ENCODE measurements at regions not wholly inside any gene's neighbourhood (a gene's known extent, or its start where the extent isn't known, plus 50 kb on each side); places are given as distances from the start of the nearest gene placed in this dataset.
"Not testable (repeated sequence)": the region's sequence is repeated elsewhere in the genome, so short reads cannot be mapped to it uniquely, and the experiment has no call there.

DNA sequence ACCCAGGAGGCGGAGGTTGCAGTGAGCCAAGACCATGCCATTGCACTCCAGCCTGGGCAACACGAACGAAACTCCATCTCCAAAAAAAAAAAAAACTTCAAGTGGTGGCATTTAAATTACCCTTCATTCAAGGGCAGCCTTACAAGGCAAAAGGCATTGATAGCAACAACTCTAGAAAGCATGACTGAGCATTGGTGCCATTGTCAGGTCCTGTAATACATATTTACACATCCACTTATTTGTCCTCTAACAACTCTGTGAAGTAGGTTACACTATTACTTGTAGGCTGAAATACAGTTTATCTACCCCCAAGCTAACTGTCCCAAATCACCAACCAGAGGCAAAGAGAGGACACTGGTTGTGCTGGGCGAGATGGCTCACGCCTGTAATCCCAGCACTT is 52.7 kb upstream of the LARP1 start:
- TF ChIP-seq, protein P1, sequence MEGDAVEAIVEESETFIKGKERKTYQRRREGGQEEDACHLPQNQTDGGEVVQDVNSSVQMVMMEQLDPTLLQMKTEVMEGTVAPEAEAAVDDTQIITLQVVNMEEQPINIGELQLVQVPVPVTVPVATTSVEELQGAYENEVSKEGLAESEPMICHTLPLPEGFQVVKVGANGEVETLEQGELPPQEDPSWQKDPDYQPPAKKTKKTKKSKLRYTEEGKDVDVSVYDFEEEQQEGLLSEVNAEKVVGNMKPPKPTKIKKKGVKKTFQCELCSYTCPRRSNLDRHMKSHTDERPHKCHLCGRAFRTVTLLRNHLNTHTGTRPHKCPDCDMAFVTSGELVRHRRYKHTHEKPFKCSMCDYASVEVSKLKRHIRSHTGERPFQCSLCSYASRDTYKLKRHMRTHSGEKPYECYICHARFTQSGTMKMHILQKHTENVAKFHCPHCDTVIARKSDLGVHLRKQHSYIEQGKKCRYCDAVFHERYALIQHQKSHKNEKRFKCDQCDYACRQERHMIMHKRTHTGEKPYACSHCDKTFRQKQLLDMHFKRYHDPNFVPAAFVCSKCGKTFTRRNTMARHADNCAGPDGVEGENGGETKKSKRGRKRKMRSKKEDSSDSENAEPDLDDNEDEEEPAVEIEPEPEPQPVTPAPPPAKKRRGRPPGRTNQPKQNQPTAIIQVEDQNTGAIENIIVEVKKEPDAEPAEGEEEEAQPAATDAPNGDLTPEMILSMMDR (conservative IDR thresholded peaks at IDR 0.05; ENCODE audit: low read length): no peak
- H3K4me3 ChIP-seq (ENCODE audit: low read length): no peak overlapping the region
- DNase-seq (ENCODE audit: low read depth): no peak

DNA sequence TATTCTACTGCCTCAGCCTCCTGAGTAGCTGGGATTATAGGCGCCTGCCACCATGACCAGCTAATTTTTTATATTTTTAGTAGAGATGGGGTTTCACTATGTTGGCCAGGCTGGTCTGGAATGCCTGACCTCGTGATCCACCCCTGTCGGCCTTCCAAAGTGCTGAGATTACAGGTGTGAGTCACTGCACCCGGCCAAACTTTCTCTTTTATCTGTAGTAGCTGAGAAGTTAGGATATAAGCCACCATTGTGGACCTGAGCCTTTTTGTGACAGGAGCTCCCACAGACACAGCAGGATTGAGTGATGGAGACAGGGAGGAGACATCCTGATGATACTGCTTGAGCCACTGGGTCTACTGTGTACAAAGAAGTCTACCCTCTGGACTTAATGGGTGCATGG is 53.5 kb upstream of the LARP1 start:
- not testable (repeated sequence) for DNase-seq (ENCODE audit: low read depth); H3K4me3 ChIP-seq (ENCODE audit: low read length)

DNA sequence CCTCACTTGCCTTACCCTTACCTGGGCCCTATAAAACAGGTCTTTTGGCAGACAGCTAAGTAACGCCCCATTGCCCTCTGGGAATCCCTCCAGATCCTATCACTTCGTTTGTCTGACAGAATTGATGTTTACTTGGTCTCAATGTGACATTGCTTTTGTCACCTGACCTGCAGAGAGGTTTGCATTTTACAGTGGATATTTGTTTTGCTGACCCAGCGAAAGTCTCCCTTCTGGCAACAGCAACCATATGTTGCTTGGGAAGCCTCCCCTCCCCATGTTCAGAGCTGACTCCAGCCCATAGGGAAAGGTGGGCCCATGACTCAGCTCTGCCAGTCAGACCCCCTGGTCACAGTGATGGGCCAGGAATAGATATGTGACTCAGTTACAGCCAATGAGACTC is 54.0 kb upstream of the LARP1 start:
- DNase-seq (ENCODE audit: low read depth): no peak
- TF ChIP-seq, protein P1 (conservative IDR thresholded peaks at IDR 0.05; ENCODE audit: low read length): no peak
- H3K4me3 ChIP-seq (ENCODE audit: low read length): no peak overlapping the region

- not testable (repeated sequence) for DNase-seq (ENCODE audit: low read depth); H3K4me3 ChIP-seq (ENCODE audit: low read length)
These were observed 54.8 kb upstream of the LARP1 start for GRCh38 chr5:154700289-154700928.

- TF ChIP-seq, protein P1 (conservative IDR thresholded peaks at IDR 0.05; ENCODE audit: low read length): no peak
- H3K4me3 ChIP-seq (ENCODE audit: low read length): no peak overlapping the region
These were observed 56.4 kb upstream of the LARP1 start for GRCh38 chr5:154698763-154699162.

DNA sequence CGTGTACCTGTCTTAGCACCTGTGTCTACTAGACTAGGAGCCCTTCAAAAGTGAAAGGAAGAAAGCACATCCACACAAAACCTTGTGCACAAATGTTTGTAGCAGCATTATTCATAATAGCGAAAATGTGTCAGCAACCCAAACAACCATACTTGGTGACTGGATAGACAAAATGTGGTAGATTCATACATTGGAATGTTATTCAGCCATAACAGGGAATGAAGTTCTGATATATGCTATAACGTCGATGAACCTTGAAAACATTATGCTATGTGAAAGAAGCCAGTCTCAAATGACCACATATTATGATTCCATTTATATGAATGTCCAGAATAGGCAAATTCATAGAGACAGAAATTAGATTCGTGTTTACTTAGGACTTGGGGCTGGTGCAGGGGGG is 57.8 kb upstream of the LARP1 start:
- TF ChIP-seq, protein P1 (conservative IDR thresholded peaks at IDR 0.05; ENCODE audit: low read length): no peak
- no peak overlapping the region for H3K4me3 ChIP-seq (ENCODE audit: low read length)
- DNase-seq (ENCODE audit: low read depth): peak; percentile 12

More at GRCh38 chr5:154698763-154699162, 56.4 kb upstream of the LARP1 start:
- DNase-seq (ENCODE audit: low read depth): no peak

GRCh38 chr5:154696891-154697290 is 58.3 kb upstream of the LARP1 start:
- no peak overlapping the region for H3K4me3 ChIP-seq (ENCODE audit: low read length)
- TF ChIP-seq, protein P1 (conservative IDR thresholded peaks at IDR 0.05; ENCODE audit: low read length): no peak
- DNase-seq (ENCODE audit: low read depth): no peak

GRCh38 chr5:154694159-154694558 is 61.0 kb upstream of the LARP1 start:
- TF ChIP-seq, protein P1 (conservative IDR thresholded peaks at IDR 0.05; ENCODE audit: low read length): no peak
- H3K4me3 ChIP-seq (ENCODE audit: low read length): no peak overlapping the region
- DNase-seq (ENCODE audit: low read depth): no peak
